GM19455 (cell line): ENCODE measurements at regions not wholly inside any gene's neighbourhood (a gene's known extent, or its start where the extent isn't known, plus 50 kb on each side); places are given as distances from the start of the nearest gene placed in this dataset.

Experiments
- ATAC-seq: cut with Tn5 transposase; IDR thresholded peaks from one replicate; pipeline ENCODE4 v1.9.1; 2021; ENCODE audit not compliant: unreplicated experiment

DNA sequence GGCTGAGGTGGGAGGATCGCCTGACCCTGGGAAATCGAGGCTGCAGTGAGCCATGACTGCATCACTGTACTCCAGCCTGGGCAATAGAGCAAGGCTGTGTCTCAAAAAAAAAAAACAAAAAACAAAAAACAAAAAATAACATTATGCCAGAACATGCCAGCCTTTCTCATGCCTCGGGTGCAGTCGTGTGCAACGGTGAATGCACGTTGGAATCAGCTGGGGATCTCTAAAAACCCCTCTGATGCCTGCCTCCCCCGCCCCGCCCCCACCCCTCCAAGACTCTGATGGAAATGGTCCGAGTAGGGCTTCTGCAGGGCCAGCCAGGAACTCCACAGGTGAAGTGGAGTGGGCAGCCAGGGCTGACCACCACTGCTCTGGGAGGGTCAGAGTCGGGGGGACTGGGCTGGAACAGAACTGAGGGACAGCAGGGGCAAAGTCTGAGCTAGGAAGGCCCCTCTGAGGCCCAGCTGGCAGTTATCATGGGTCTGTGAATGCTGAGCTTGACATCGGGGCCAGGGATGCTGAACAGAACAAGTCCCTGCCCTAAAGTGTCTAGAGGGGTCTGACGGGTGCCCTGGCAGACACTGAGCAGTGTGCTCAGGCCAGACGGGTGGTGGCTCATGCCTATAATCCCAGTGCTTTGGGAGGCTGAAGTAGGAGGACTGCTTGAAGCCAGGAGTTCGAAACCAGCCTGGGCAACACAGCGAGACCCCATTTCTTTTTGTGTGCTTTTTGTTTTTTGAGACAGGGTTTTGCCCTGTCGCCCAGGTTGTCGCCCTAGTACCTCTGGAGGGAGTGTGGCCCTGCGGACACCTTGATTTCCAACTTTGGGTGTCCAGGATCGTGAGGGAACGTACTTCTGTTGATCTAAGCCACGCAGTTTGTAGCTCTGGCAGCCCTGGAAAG lies 193.4 kb upstream of the GSE1 start:
- ATAC-seq, result no peak

DNA sequence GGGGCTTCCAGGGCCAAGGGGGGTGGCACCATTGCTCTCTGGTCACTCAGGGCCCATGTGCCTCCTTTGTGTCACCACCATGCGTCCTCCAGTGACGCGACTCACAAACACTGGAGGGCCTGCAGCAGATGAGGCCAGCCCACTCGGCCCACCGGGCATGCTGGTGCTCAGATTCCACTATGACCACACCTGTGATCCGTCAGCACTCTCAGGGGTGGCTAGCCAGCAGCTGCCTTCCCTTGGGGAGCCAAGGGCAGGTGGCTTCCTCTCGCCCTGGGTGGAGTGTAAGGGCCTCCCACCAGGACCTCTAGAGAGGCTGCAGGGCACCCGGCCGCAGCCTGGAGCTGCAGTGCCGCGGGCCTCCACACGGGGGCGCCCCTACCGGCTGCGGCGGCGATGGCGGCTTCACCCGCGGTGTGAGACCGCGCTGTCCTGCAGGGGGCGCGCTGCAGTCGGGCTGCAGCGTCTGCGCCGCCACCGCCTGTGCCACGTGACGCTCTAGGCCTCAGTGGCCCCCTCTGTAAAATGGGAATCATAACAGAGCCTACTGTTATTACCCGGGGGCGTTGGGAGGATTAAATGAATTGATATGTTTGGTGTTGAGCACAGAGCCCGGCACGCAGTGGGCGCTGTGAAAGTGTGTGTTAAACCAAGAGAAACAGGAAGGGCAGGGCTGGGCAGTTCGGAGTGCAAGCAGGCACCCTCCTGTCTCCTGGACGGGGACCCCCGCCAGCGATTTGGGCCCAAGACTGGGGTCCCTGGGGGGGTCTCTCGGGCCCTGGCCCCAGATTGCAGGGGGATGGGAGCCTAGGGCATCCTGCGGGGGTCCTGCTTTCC lies 192.4 kb upstream of the GSE1 start:
- ATAC-seq, result no peak

DNA sequence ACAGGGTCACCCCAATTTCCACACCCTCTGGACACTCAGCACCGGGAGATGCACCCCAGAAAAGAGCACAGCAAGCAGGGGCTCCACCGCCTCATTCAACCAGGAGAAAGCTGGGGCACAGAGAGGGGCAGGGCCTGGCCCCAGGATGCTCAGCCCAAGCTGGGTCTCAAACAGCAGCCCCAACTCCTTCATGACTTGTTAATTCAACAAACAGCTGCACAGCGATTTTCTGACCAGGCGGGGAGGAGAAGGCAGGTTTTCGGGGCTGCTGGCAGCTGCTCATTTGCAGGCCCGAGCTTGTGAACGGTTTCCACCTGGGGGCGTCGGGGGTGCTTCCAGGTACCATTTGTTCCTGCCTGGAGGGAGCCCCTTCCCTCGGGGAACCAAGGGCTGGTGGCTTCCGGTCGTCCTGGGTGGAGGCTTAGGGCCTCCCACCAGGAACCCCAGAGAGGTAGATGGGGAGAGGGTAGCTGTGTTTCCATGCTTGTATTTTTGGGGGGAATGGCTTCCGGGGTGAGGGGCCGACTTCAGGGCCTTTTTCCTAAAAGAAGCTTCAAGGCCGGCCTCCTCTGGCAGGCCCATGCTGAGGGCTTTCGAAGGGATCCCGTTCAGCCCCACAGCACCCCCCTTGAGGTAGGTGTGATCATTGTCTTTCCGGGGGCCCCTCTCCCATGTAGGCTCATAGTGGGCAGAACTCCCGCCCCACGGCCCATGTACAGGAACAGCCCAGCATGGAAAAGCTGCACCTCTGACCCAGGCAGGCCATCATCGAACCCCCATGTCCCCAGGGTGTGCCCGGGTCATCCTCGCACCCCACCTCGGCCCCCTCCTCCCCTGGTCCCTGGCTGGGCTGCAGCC lies 191.6 kb upstream of the GSE1 start:
- no peak for ATAC-seq

DNA sequence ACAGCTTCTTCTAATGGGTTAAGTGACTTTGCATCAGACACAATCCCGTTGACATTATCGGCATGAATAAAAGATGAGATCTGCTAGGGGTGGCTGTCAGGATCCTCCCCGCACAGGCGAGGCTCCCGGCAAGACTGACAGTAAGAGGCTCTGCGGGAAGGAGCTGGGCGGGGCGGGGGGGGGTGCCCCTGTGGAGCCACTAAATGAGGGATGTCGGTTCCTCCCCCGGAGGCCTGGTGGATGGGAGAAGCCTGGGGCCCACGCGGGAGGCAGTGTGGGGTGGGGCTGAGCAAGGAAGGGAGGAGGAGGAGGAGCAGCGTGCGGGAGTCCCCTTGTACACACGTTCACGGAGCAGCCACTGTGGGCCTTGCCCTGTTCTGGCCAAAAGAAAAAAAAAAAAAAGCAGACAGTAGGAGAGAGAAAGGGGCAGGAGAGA lies 190.9 kb upstream of the GSE1 start:
- ATAC-seq, result no peak

DNA sequence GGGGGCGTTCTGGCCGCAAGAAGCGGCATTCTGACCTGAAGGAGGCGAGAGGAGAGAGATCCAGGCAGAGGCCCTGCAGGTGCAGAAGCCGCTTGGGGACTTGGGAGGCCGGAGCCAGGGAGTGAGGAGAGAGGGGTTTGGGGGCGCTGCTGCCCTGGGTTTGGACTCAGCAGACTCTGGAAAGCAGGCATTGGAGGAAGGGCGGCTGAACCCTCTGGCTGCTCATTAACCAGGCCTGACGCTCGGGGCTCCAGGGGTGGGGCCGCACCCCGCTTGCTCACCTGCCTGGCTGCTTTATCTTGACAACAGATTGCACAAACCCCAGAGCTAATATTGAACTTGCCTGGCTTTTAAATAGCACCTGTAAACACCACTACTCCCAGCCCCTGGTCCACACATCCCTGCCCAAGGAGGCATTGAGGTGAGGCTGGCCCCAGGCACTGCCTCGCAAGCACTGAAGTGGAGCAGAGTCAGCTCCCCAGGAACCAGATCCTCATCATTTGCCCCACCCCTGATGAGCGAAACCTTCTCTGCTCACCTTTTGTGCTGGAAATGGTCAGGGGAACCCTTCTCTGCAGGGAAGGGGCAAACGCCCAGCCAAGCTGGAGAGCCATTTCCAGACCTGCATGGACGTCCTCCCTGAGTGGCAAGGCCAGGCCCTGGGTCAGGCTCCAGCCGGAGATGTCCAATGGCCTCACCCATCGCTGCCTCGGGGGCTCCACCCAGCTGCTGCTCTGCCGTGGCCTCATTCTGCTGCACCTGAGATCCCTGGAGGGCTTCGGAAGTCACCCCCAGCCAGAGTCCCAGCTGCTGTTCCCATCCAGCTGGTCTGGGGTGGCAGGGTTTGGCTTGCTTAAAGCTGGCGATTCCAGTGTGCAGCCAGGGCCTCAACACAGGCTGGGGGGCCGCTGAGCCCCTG lies 190.2 kb upstream of the GSE1 start:
- no peak for ATAC-seq

DNA sequence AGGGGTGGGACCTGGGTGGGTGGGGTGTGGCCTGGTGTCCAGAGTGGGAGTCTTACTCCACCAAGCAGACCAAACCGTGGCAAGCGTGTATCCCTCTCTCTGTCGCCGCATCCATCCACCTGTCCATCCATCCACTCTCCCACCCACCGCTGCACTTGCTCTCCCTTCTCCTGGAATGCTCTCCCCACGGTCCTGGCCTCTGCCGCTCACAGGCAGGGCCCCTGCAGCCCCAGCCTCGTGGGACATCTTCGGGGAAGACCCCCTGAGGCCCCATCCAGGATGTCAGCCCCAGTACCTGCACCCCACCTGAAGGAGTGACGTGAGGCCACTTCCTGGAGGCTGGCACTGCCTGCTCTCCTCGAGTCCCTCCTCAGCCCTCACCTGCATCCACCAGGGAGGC lies 189.5 kb upstream of the GSE1 start:
- ATAC-seq, result no peak

DNA sequence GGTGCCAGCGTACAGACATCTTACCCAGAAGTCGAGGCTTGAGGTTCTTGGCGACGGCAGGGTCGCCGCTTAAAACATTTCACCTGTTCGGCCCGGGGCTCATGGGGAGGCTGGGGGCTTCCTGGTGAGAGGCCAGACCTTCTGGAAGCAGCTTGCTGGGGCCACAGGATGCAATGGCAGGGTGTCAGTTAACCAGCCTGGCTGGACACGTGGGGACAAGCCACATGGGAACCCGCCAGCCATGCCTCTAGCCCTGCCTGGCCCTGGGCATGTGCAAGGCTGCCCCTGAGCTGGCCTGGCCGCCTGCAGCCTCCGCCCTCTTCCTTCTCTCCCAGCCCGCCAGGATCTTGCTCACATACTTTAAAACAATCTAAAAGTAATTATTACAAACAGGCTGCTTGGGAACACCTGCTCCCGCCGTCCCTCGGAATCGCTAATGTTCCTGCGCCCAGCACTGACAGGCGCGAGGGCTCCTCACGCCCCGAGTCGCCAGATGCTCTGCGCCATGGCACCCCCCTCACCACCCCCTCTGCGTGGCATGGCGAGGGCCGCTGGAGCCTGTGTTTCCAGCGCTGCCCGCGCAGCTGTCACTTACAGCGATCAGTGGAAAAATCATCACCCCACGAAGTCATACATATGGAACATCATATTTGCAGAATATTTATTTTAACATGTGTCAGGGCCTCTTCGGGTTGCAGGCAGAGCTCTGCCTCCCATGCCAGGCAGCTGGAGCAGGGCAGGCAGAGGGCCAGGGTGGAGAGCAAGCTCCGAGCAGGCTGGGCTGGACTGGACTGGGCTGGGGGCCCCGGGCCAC lies 188.7 kb upstream of the GSE1 start:
- ATAC-seq, result no peak

DNA sequence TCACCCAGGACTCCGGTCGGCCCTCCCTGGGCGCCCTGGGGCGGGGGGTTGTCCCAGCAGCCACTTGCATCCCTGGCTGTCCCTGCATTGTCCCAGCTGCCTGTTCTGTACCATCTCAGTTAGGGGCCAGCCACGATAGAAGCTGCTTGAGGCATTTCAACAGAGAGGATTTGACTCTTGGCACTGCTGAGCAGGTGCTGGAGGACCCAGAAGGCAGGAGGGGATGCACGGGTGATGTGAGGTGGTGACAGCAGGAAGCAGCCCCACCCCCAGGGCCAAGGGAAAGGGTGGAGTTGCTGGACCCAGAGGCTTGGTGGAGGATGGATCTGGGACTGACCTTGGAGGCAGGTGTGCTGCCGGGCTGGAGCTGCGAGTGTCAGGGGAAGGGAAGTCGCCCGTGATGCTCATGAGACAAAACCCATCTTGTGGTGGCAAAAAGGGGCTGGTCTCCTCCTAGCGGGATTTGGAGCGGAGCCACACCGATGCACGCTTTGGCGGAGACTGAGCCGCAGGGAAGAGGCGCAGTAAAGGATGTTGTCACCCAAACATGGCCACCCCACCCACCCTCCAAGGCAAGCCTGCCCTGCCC lies 188.0 kb upstream of the GSE1 start:
- ATAC-seq, result no peak

DNA sequence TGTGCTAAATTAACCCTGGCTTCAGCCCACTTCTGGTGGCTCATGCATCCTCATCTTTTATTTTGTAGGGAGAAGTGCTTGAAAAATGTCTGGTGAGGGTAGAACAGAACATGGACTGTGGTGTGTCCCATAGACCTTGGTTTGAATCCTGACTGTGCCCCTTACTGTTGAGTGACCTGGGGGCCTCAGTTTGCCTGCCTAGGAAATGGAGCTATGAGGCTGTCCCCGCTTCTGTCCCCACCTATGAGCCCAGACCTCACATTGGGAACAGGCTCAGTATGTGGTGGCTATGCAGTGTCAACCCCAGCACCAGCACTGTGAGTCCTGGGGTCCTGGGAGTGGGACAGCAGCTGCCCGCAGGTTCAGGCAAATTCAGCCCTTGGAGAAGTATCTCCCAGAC lies 186.3 kb upstream of the GSE1 start:
- ATAC-seq, result no peak

DNA sequence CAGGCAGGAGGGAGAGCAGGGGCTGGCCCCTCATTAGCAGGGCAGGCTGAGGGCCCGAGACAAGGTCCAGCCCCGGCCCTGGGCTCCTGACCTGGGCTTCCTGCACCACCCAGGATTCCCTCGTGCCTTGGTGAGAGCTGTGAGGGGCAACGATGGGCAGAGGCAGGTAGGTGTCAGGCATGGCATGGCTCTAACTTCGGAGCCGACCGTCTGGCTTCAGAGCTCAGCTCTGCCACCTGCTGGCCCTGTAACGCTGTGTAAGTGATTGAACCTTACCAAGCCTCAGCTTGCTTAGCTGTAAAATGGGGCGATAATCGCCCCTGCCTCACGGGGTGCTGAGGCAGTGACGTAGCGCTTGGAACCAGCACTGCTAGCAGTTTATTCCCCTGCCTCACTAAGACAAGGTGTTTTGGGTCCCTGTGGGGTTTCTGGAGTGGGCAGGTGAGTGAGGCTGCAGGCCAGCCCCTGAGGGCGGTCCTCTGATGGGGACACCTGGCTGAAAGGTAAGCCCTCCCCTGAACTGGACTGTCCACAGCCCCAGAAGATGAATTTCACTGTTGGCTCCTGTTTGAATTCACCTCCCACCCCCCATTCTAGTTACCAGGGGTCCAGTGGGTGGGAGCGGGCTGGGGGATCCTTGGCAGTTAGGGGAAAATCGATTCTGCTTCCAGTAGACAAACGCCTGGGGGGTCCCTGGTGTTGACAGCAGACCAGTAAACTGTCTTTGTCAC lies 184.8 kb upstream of the GSE1 start:
- ATAC-seq, result no peak

DNA sequence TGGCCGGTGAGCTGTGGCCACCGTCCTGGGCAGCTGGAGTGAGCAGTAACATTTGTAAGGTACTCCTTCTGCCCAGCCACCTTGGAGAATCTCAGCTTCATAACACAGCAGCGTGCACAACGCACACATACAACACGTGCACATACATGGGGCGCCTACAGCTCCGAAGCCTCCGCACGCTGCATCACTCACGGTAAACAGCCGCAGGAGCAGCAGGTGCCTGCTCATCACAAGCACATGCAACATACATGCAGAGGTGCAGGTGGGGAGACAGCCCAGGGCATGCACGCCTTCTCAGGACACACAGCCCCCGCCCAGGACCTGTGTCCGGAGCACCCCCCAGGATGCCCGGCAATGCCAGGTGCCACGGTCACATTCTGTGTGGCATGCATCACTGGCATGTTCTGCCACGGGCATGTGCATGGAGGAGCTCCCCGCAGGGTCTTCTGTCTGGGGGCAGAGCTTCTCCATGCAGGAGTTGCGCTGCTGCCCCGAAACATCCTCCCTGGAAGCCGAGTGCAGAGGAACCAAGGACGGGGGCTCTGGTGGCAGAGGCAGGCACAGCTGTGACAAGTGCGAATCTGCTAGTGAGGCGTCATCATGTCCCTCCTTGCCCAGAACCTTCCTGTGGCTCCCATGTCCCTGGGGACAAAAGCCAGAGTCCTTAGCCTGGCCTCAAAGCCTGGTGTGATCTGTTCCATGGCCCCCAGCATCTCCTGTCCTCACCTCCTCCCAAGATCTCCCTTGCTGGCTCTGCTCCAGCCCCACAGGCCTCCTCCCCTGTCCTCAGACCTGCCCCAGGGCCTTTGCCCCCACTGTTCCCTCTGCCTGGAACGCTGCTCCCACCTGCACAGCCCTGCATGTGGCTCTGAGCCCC lies 184.0 kb upstream of the GSE1 start:
- no peak for ATAC-seq

DNA sequence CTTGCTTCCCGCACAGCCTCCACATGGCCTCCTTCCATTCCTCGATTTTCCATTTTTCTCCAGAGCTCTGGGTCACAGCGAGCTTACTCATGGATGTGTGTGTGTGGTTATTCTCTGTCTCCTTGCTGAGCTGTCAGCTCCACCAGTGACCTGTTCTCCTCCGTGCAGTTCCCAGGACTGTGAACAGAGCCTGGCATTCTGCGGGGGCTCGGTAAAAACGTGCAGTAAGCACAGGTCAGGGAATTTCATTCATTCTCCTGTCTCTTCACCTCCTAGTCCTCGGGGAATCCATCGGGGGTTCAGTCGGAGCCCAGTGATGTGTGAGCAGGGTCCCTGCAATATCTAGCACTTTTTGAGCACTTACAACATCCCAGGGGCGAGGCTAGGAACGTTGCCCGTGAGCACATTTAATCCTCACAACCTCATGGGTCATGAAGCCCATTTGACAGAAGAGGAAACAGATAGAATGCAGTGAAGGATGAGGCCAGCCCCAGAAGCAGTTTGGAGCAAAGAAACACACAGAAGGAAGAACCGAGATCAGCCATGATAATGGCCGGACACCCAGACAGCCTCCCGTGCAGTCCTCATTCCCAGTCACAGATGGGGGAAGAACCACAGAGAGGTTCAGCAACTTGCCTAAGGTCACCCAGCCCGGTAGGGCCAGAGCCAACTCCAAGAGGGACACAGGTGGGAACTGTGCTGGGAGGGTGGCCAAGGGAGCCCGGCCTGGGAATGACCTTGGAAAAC lies 183.2 kb upstream of the GSE1 start:
- no peak for ATAC-seq

DNA sequence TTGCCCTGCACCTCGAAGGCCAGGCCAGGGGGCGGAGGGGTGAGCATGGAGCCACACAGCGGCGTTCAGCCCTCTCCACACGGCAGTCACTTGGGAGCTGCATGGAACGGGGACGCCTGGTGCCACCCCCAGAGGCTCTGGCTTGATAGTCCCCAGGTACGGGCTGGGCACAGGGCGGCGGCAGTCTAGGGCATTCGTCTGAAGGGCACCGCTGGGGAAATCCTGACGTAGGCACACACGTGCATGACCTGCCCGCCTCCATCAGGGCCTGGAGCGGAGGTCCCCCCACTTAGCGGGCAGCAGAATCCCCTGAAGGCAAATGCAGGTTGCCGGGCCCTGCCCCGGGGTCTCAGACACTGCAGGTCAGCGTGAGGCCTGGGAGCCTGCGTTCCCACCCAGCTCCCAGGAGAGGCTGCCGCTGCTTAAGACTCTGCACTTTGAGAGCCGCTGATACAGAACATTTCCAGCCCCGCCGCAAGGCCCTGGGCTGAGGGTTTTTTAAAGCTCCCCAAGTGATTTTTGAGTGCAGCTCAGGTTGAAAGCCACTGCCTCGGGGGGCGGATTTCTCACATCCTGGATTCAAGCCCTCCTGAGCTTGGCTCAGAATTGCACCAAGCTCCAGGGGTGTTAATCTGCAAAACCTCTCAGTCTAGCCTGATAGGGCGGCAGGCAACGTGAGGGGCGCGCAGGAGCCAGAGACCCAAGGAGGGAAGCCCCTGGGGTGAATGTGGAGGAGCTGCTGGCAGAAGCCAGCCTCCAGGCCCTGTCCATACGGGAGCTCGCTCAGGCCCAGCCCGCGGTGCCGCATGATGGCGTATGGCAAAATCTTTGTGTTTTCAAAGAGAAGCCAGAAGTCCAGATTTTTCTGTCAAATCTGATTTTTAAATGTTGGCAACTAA lies 182.3 kb upstream of the GSE1 start:
- ATAC-seq, result no peak

DNA sequence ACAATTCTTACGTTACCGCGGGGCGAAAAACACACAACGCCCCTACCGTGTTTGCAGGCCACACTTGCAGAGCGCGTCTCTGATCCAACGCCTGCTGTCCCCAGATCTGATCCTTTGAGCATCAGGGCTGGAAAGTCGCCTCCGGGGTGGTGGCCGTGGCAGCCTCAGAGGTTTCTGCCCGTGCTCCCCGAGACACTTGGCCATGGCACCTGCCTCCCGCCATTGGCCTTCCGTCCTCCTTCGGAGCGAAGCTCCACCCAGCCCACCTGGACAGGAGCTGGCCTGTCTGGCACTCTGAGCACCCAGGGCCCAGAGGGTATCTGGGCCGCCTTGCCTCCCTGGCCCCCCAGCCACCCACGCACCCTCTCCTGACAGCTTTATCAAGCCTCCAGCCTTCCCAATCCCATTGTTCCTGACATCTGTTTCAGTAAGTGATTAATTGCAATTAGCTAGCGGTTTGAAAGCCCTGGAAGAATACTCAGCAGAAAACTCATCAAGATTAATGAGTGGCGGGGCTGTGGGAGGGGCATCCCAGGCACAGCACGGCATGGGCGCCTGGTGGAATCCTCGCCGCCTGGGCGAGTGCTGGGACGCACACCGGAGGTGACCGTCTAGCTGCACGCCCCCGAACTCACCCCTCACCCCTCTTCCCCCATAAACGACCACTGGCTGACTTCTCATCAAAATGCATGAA lies 181.5 kb upstream of the GSE1 start:
- no peak for ATAC-seq

DNA sequence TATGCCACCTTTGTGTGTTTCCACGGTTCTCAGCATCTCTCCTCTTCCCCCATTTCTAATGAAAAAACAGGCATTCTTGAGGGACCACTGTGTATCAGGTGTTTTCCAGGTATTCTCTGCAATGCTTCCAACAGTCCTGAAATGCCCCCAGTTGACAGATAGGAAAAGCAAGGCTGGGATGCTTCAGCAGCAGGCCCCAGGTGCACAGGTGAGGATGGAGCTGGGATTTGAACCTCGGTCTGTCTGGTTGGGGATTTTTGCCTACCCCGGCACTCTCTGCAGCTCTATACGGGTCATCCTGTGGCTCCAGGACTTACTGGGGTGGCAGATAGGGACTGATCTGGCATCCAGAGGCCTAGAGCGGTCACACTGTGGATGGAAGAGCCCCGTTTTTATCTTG lies 180.5 kb upstream of the GSE1 start:
- ATAC-seq, result no peak
